ENCODE measurements at regions not wholly inside any gene's neighbourhood (a gene's known extent, or its start where the extent isn't known, plus 50 kb on each side); places are given as distances from the start of the nearest gene placed in this dataset.
"Not testable (repeated sequence)": the region's sequence is repeated elsewhere in the genome, so short reads cannot be mapped to it uniquely, and the experiment has no call there.

GRCh38 chr11:3583476-3583875 lies 58.3 kb downstream of the ART5 start:
- not testable (repeated sequence) for H3K9me3 Mint-ChIP-seq; DNase-seq; H3K27ac Mint-ChIP-seq; H3K36me3 Mint-ChIP-seq (ENCODE audit: low read depth); H3K4me3 Mint-ChIP-seq
- Mint-ChIP-seq H3K27me3 (peaks cover 33% of the 10 kb centered on the region), H3K4me1 (ENCODE audit: low read depth) (peaks cover 10% of the 10 kb centered on the region)

GRCh38 chr11:3581389-3581725 lies 60.4 kb downstream of the ART5 start:
- H3K27ac Mint-ChIP-seq, DNase-seq: not testable (repeated sequence)
- H3K27me3 Mint-ChIP-seq, result peaks cover 36% of the 10 kb centered on the region

DNA sequence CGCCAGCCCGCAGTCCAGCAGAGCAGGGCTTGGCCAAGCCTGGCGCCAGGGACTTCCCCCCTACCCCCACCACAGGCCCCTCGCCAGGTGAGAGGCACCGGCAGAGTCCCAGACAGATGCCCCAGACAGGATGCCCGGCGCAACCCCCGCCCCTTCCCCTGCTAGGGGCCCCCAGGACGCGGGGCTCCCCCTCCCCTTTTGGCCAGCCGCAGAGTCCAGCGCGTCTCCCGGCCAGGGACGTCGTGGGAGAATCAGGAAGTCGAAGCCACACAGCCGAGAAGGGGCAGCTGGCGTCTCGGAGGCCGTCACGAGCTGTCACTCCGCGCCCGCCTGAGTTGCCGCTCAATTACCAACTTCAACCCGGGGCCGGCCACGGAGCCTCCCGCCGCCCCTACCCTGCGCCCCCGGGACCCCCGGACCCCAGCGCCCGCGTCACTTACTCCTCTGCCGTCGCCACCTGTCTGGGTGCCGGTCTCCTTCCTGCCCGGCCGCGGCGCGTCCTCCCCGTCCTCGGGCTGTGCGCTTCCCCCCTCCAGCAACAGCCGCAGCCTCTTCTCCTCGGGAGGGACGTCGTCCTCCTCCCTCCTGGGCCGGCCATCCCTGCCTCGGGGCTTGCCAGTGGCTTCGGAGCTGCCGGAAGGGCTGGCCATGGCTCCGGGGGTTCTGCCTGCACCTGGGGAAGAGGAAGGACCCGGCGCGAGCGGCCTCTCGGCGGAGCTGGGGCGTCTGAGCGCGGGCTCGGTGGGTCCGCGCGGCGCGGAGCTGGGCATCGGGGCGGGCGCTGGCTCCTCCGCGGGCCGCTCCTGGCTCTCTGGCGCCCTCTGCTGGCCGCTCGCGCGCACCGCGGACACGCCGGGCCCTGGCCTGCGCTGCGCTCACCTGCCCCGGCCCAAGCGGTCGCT lies 61.1 kb downstream of the ART5 start:
- not testable (repeated sequence) for H3K9me3 Mint-ChIP-seq; H3K27ac Mint-ChIP-seq; H3K36me3 Mint-ChIP-seq (ENCODE audit: low read depth)
- H3K27me3 Mint-ChIP-seq, result peaks cover 41% of the 10 kb centered on the region
- H3K4me1 Mint-ChIP-seq (ENCODE audit: low read depth), result peaks cover 10% of the 10 kb centered on the region
- H3K4me3 Mint-ChIP-seq, result peak overlapping the region; percentile 54
- peak; percentile 85 for DNase-seq

More at GRCh38 chr11:3581389-3581725, 60.4 kb downstream of the ART5 start:
- Mint-ChIP-seq H3K4me3 (peak overlapping the region; percentile 41), H3K4me1 (ENCODE audit: low read depth) (peaks cover 10% of the 10 kb centered on the region)
- H3K9me3 Mint-ChIP-seq; H3K36me3 Mint-ChIP-seq (ENCODE audit: low read depth): not testable (repeated sequence)

GRCh38 chr11:3579600-3580459 lies 62.0 kb downstream of the ART5 start:
- not testable (repeated sequence) for H3K9me3 Mint-ChIP-seq; H3K27ac Mint-ChIP-seq; DNase-seq; H3K36me3 Mint-ChIP-seq (ENCODE audit: low read depth)
- Mint-ChIP-seq H3K4me1 (ENCODE audit: low read depth) (peaks cover 10% of the 10 kb centered on the region), H3K27me3 (peaks cover 45% of the 10 kb centered on the region), H3K4me3 (peak overlapping the region; percentile 60)

- peaks cover 28% of the 10 kb centered on the region for H3K27me3 Mint-ChIP-seq
- not testable (repeated sequence) for H3K27ac Mint-ChIP-seq; H3K4me3 Mint-ChIP-seq; H3K9me3 Mint-ChIP-seq; DNase-seq; H3K4me1 Mint-ChIP-seq (ENCODE audit: low read depth); H3K36me3 Mint-ChIP-seq (ENCODE audit: low read depth)
Observed at GRCh38 chr11:3576066-3576604, 65.7 kb downstream of the ART5 start.

GRCh38 chr11:3572976-3573647 lies 68.7 kb downstream of the ART5 start:
- H3K27ac Mint-ChIP-seq; H3K4me1 Mint-ChIP-seq (ENCODE audit: low read depth); H3K4me3 Mint-ChIP-seq; DNase-seq; H3K36me3 Mint-ChIP-seq (ENCODE audit: low read depth); H3K9me3 Mint-ChIP-seq: not testable (repeated sequence)
- H3K27me3 Mint-ChIP-seq, result peaks cover 12% of the 10 kb centered on the region

- DNase-seq, H3K9me3 Mint-ChIP-seq: not testable (repeated sequence)
Observed at GRCh38 chr11:3571752-3572151, 70.0 kb downstream of the ART5 start.

DNA sequence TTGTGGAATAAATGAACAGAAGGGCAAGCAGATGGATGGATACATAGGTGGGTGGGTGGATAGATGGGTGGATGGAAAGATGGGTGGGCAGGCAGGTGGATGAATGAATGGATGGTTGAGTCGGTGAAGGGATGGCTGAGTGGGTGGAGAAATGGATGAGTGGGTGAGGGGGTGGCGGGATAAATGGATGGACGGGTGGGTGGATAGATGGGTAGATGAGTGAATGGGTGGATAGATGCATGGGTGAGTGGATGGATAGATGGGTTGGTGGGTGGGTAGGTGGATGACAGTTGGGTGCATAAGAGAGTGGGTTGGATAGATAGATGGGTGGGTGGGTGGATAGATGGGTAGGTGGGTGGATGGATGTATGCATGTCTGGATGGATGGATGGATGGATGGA lies 76.0 kb downstream of the ART5 start:
- not testable (repeated sequence) for H3K27ac Mint-ChIP-seq

More at GRCh38 chr11:3571752-3572151, 70.0 kb downstream of the ART5 start:
- peaks cover 12% of the 10 kb centered on the region for H3K27me3 Mint-ChIP-seq
- not testable (repeated sequence) for H3K36me3 Mint-ChIP-seq (ENCODE audit: low read depth); H3K4me1 Mint-ChIP-seq (ENCODE audit: low read depth); H3K4me3 Mint-ChIP-seq; H3K27ac Mint-ChIP-seq

DNA sequence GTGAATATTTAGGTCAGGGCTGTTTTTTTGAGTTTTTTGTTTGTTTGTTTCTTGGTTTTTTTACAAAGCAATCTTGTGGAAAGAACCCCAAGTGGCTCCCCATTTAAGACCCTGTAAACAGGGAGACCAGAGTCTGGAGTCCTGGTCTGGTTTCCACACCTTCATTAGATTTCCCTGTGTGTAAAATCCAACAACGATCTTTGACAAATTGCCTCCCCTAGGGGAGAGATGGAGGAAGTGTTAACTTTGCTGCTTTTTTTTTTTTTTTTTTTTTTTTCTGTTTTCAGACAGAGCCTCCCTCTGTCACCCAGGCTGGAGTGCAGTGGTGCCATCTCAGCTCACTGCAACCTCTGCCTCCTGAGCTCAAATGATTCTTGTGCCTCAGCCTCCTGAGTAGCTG lies 77.4 kb downstream of the ART5 start:
- H3K4me1 Mint-ChIP-seq (ENCODE audit: low read depth); H3K4me3 Mint-ChIP-seq; DNase-seq; H3K9me3 Mint-ChIP-seq; H3K27ac Mint-ChIP-seq; H3K36me3 Mint-ChIP-seq (ENCODE audit: low read depth): not testable (repeated sequence)
- peaks cover 26% of the 10 kb centered on the region for H3K27me3 Mint-ChIP-seq

More for the DNA sequence above, 76.0 kb downstream of the ART5 start:
- H3K27me3 Mint-ChIP-seq, result peaks cover 21% of the 10 kb centered on the region
- H3K4me3 Mint-ChIP-seq; H3K36me3 Mint-ChIP-seq (ENCODE audit: low read depth); H3K9me3 Mint-ChIP-seq; H3K4me1 Mint-ChIP-seq (ENCODE audit: low read depth); DNase-seq: not testable (repeated sequence)

- H3K36me3 Mint-ChIP-seq (ENCODE audit: low read depth); DNase-seq; H3K27me3 Mint-ChIP-seq; H3K9me3 Mint-ChIP-seq: not testable (repeated sequence)
- H3K27ac Mint-ChIP-seq, result peak overlapping the region; percentile 96
- H3K4me1 Mint-ChIP-seq (ENCODE audit: low read depth), result peaks cover 20% of the 10 kb centered on the region
- H3K4me3 Mint-ChIP-seq, result peak overlapping the region; percentile 63
Observed at GRCh38 chr11:3554621-3555020, 87.2 kb downstream of the ART5 start.

- Mint-ChIP-seq H3K27me3 (peaks cover 15% of the 10 kb centered on the region), H3K4me1 (ENCODE audit: low read depth) (peaks cover 16% of the 10 kb centered on the region), H3K27ac (peak overlapping the region; percentile 54), H3K4me3 (peak overlapping the region; percentile 45)
- H3K9me3 Mint-ChIP-seq; H3K36me3 Mint-ChIP-seq (ENCODE audit: low read depth); DNase-seq: not testable (repeated sequence)
Observed at GRCh38 chr11:3544990-3545389, 96.8 kb downstream of the ART5 start.

- not testable (repeated sequence) for H3K27ac Mint-ChIP-seq; H3K4me3 Mint-ChIP-seq; H3K36me3 Mint-ChIP-seq (ENCODE audit: low read depth); DNase-seq
- peaks cover 16% of the 10 kb centered on the region for H3K4me1 Mint-ChIP-seq (ENCODE audit: low read depth)
- peaks cover 34% of the 10 kb centered on the region for H3K27me3 Mint-ChIP-seq
- peaks cover 23% of the 10 kb centered on the region for H3K9me3 Mint-ChIP-seq
Observed at GRCh38 chr11:3538220-3538619, 103.6 kb downstream of the ART5 start.

DNA sequence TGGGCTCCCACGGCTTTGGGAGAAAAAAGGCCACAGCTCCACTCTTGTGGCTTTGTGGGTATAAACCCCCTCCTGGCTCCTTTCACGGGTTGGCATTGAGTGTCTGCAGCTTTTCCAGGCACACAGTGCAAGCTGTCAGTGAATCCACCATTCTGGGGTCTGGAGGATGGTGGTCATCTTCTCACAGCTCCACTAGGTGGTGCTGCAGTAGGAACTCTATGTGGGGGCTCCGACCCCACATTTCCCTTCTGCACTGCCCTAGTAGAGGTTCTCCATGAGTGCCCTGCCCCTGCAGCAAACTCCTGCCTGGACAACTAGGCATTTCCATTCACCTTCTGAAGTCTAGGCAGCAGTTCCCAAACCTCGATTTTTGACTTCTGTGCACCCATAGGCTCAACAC lies 104.5 kb downstream of the ART5 start:
- H3K36me3 Mint-ChIP-seq (ENCODE audit: low read depth); H3K4me3 Mint-ChIP-seq; H3K27ac Mint-ChIP-seq; DNase-seq: not testable (repeated sequence)
- Mint-ChIP-seq H3K27me3 (peaks cover 30% of the 10 kb centered on the region), H3K9me3 (peaks cover 23% of the 10 kb centered on the region), H3K4me1 (ENCODE audit: low read depth) (peaks cover 16% of the 10 kb centered on the region)

GRCh38 chr11:3532958-3533357 lies 108.8 kb downstream of the ART5 start:
- not testable (repeated sequence) for H3K4me3 Mint-ChIP-seq; H3K36me3 Mint-ChIP-seq (ENCODE audit: low read depth); H3K27ac Mint-ChIP-seq; DNase-seq
- peaks cover 12% of the 10 kb centered on the region for H3K9me3 Mint-ChIP-seq
- H3K4me1 Mint-ChIP-seq (ENCODE audit: low read depth), result peaks cover 14% of the 10 kb centered on the region
- peaks cover 23% of the 10 kb centered on the region for H3K27me3 Mint-ChIP-seq
